Ectodermal cell (in vitro differentiated cells): ENCODE measurements at regions not wholly inside any gene's neighbourhood (a gene's known extent, or its start where the extent isn't known, plus 50 kb on each side); places are given as distances from the start of the nearest gene placed in this dataset.

ENCODE experiments used
- H3K27ac ChIP-seq: 2 replicates; pipeline ENCODE4 v1.7.0; 2013; ENCODE audit warnings: mild to moderate bottlenecking, low read depth, low read length; ENCODE audit not compliant: insufficient read depth, poor library complexity, severe bottlenecking
- H3K27me3 ChIP-seq: 2 replicates; pipeline ENCODE4 v1.7.0; 2013; ENCODE audit warnings: mild to moderate bottlenecking, low read length; ENCODE audit not compliant: insufficient read depth, control insufficient read depth, poor library complexity, severe bottlenecking
- H3K36me3 ChIP-seq: one replicate; pipeline ENCODE4 v1.7.0; 2013; ENCODE audit warnings: low read length; ENCODE audit not compliant: control insufficient read depth, insufficient read depth
- H3K4me1 ChIP-seq: one replicate; pipeline ENCODE4 v1.7.0; 2013; ENCODE audit warnings: low read length; ENCODE audit not compliant: control insufficient read depth, insufficient read depth
- H3K4me3 ChIP-seq: 2 replicates; pipeline ENCODE4 v1.7.0; 2013; ENCODE audit warnings: low read depth, low read length, control low read depth; ENCODE audit not compliant: insufficient read depth
- H3K9me3 ChIP-seq: 2 replicates; pipeline ENCODE4 v1.7.0; 2013; ENCODE audit warnings: mild to moderate bottlenecking, low read length, moderate library complexity; ENCODE audit not compliant: control insufficient read depth
- WGBS, 2 experiments: methylation state at CpG; one replicate each; pipeline ENCODE4 v1.1.7; 2013; ENCODE audit warnings: missing lambda C conversion rate in 2 of 2; 5-methylcytosine and 5-hydroxymethylcytosine counted together

DNA sequence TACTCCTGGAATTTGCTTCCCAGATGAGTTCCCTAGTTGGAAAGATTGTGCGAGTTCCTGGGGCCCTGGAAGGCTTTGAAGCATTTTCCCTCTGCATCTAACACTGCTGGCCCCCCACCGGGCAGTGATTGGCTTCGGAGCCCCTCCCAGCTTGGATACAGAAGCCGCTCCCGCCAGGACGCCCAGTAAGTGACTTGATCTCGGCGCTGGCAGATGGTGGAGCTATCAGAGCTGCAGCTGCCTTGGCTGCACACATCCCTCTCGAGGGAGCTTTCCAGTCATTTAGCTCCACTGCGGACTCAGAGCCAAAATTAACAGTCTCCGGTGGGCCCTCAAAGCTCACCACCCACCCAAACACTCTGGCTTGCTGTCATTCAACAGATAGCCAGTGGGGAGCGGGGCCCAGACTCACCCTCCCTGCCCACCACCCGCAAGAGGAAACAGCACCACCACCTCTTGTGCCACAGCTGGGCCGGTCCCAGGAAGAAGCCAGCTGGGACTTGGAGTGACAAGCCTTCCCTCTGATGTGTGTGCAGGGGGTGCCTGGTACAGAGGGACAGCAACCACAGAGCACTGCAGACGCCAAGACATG lies 162.3 kb downstream of the TRIM29 start:
- H3K27ac ChIP-seq: no peak overlapping the region
- H3K4me3 ChIP-seq: no peak overlapping the region
- peaks cover 43% of the 10 kb centered on the region for H3K4me1 ChIP-seq
- no peaks in the 10 kb centered on the region for H3K9me3 ChIP-seq
- H3K27me3 ChIP-seq: no peaks in the 10 kb centered on the region
- 18 to 21% methylated on average over 15 of the region's 15 CpGs for WGBS, 2 experiments
- no peaks in the 10 kb centered on the region for H3K36me3 ChIP-seq

DNA sequence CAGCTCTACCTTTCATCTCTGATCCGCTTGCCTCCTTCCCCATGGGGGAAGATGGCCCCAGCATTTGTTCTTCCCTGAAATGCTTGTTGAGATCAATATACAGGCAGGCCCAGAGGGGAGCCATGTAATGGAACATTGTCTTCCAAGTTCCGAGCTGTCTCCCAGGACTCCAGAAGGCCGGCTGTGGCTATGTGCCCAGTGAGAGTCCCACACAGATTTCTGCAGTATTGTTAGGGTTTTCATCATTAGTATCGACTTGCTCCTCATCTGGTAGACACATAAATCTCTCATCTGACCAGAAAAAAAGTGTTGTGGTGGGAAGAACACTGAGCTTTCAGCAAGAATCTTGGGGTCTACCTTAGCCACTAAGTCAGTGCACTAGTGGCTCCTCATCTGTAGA lies 163.4 kb downstream of the TRIM29 start:
- no peaks in the 10 kb centered on the region for H3K9me3 ChIP-seq
- WGBS, 2 experiments: 84 to 85% methylated on average over 4 of the region's 4 CpGs
- H3K4me3 ChIP-seq: no peak overlapping the region
- no peaks in the 10 kb centered on the region for H3K36me3 ChIP-seq
- H3K4me1 ChIP-seq: peaks cover 43% of the 10 kb centered on the region
- H3K27ac ChIP-seq: no peak overlapping the region
- H3K27me3 ChIP-seq: no peaks in the 10 kb centered on the region

DNA sequence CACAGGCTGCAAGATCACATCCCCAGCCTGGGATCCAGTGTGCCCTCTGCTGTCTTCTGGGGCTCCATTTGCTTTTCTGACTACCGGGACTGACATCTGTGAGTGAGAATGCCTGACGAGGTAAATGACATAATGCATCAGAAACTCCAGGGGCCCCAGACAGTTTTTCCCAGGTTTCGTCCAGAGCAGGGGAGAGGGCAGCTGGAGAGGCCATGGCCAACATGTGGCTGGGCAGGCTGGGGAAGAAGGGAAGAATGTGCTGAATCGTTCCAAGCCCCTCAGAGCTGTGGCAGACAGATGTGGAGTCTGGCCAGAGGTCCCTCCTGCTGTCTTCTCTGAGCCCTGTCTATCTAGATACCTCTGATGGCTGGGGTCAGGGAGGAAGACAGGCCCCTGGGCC lies 163.9 kb downstream of the TRIM29 start:
- H3K4me3 ChIP-seq: no peak overlapping the region
- H3K27ac ChIP-seq: no peak overlapping the region
- 75 to 80% methylated on average over 4 of the region's 4 CpGs for WGBS, 2 experiments
- no peaks in the 10 kb centered on the region for H3K9me3 ChIP-seq
- peaks cover 43% of the 10 kb centered on the region for H3K4me1 ChIP-seq
- no peaks in the 10 kb centered on the region for H3K36me3 ChIP-seq
- no peaks in the 10 kb centered on the region for H3K27me3 ChIP-seq

DNA sequence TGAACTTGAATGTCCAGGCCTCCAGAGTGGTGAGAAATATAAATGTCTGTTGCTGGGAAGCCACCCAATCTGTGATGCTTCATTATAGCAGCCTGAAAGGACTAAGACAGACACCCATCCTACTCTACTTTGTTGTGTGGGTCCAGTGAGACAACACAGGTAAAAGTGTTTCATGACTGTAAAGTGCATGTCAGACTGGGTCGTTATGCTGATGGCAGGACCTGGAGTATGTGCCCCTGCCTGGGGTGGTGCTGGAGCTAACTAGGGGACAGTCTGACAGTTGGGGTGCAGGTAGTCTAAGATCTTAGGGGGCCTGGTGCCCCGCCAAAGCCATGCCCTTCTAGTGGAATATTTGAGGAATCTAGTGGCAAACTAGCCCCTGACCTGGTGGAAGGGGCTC lies 165.6 kb downstream of the TRIM29 start:
- Histone ChIP-seq H3K36me3 (no peaks in the 10 kb centered on the region), H3K27me3 (no peaks in the 10 kb centered on the region), H3K9me3 (no peaks in the 10 kb centered on the region), H3K4me1 (peaks cover 34% of the 10 kb centered on the region), H3K27ac (no peak overlapping the region), H3K4me3 (no peak overlapping the region)
- 91 to 95% methylated on average over 2 of the region's 2 CpGs for WGBS, 2 experiments

DNA sequence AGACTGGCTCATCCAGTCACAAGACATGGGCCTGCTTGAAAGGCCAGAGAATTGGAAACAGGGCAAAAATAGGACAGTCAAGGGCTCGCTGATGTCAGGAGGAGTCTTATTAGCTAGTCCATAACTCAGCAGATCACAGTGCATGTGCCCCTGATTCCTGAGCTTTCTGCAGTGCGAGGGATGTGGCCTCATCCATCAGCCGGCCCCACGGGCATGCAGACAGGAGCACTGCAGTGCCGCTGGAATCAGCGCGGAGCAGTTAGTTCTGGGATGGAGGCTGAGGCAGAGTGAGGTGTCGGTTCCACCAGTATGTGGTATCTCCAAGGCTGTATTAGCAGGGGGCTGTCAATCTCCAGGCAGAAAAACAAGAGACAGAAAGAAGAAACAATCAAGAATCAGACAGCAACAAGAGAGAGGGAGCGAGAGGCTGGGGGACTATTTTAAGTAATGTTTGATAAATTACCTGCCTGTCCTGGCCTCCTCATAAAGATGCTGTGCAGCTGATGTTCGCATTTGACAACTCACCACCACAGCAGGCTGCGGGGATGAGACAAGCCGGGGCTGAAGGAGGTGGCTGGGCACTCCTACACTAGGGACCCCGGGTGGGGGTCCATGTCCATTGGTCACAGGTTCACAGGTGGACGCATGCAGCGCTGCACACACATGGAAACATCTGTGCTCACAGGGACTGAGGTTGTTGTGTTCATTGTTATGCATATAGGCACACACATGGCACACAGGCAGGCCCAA lies 167.2 kb downstream of the TRIM29 start:
- H3K4me3 ChIP-seq: no peak overlapping the region
- H3K36me3 ChIP-seq: no peaks in the 10 kb centered on the region
- H3K27me3 ChIP-seq: no peaks in the 10 kb centered on the region
- H3K4me1 ChIP-seq: peaks cover 29% of the 10 kb centered on the region
- H3K9me3 ChIP-seq: no peaks in the 10 kb centered on the region
- no peak overlapping the region for H3K27ac ChIP-seq
- 72 to 77% methylated on average over 15 of the region's 15 CpGs for WGBS, 2 experiments

DNA sequence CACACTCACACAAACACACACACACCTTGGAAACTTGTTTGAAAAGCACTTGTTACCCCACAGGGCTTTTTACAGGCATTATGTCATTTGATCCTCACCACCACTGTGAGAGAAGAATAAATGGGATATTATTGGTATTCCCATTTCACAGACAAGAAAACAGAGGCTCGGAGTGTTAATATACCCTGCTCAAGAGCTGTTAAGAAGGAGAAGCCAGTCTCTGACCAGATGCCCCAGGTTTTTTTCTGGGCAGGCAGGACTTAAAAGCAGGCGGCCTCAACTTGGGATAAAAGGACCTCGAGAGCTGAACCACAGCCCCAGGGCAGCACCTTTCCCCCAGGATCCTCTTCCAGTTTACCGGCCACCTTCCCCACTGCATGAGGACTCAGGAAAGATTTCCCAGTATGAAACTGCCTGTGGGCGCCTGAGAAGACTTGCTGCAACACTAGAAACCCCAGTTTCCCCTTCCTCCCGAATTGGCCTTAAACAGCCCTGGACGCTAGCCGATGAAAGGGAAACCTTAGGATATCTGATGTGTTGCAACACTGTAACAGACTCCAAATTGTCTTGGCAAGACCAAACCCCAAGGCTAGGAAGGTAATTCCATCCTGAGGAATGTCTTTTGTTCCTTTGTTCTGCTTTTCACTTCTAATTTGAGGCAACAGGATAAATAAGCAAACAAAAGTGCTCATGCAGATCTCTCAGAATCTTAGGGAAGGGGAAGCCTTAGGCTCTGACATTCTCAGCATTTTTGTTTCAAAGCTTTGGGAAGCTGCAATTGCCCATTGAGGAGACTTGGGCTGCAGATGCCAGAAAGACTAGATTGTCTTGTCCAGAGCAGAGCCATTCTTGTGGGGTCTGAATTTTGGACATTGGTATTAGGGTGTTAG lies 173.5 kb downstream of the TRIM29 start:
- Histone ChIP-seq H3K4me3 (no peak overlapping the region), H3K4me1 (peaks cover 15% of the 10 kb centered on the region), H3K36me3 (no peaks in the 10 kb centered on the region), H3K9me3 (no peaks in the 10 kb centered on the region), H3K27ac (peak overlapping the region; percentile 83), H3K27me3 (no peaks in the 10 kb centered on the region)
- 35 to 36% methylated on average over 8 of the region's 8 CpGs for WGBS, 2 experiments

DNA sequence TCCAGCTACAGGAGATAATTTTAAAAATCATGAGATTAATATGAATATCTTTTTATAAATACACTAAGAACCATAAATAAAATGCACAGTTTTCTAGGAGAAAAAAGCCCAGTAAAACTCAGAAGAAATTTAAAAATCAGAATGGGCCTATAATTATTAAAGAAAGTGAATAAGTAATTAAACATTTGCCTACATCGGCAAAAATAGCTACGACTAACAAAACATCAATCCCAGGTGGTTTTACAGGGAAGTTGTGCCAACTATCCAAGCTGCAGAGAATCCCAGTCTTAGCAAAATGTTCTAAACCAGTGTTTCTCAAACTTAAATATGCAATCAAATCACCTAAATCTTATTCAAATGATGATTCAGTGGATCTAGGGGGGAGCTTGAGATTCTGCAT lies 180.0 kb downstream of the TRIM29 start:
- WGBS, 2 experiments: 93 to 95% methylated on average over 2 of the region's 2 CpGs
- no peaks in the 10 kb centered on the region for H3K27me3 ChIP-seq
- H3K27ac ChIP-seq: no peak overlapping the region
- H3K4me3 ChIP-seq: no peak overlapping the region
- H3K9me3 ChIP-seq: no peaks in the 10 kb centered on the region
- no peaks in the 10 kb centered on the region for H3K4me1 ChIP-seq
- H3K36me3 ChIP-seq: no peaks in the 10 kb centered on the region

DNA sequence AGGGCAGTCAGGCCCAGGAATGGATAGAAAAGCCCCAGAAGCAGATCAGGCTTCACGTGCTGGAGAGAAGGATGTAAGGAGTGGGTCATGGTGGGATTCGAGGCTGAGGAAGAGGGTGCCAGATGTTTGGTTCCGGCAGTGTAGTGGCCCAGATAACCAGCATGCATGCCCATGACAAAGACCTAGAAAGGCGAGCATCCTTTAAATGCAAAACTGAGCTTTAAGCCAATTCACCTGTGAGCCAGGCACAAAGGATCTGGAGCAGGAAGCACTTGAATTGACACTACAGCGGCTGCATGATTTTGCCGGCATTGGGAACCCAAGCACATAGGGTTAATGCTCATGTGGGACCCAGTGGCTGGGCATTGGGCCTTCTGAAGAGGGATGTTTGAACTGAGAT lies 185.5 kb downstream of the TRIM29 start:
- H3K4me1 ChIP-seq: no peaks in the 10 kb centered on the region
- no peaks in the 10 kb centered on the region for H3K9me3 ChIP-seq
- H3K4me3 ChIP-seq: no peak overlapping the region
- H3K36me3 ChIP-seq: no peaks in the 10 kb centered on the region
- 84 to 87% methylated on average over 6 of the region's 6 CpGs for WGBS, 2 experiments
- no peak overlapping the region for H3K27ac ChIP-seq
- no peaks in the 10 kb centered on the region for H3K27me3 ChIP-seq

DNA sequence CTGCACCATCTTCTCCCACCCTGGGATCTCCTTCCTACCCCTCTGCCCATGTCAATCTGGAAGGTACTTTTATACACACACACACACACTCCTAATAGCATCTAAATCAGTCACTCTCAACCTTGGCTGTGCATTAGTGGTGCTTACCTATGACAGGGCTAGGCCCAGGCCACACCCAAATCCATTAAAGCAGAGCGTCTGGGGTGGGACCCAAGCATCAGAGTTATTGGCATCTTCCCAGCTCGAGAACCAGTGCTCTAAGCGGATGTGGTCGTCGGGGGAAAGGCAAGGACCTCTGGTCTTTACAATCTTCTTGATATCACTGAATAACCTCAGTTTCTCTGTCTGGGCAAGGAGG lies 194.6 kb downstream of the TRIM29 start:
- WGBS, 2 experiments: 94 to 97% methylated on average over 5 of the region's 5 CpGs

DNA sequence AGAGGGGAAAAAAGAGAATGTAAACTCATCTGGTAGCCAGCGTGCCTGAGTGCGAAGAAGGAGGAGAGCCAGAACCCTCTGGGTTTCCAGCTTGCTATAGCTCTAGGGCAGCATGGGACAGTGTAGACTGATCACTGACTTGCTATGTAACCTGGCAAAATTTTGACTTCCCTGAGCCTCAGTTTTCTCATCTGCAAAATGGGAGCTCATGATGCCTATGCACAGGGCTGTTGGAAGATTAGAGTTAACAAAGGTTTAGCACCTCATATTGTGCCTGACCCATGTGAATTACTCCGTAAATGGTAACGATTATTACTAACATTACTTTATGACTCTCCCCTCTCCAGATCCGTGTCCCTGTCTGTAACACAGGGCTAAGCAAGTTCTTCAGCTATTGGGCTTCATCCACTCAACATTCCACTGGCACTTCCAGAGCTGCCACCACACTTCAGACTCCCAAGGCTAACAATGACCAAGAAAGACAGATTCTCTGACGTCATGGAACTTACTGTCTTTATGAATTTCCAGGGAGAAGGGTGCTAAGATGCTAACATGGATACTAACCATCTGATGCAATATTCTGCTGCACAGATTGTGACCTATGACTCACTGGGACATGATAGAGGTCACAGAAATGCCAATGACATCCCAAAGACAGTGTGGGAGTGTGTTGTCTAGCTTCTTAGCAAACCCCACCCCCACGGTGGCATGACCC lies 195.2 kb downstream of the TRIM29 start:
- Histone ChIP-seq H3K9me3 (no peaks in the 10 kb centered on the region), H3K27ac (no peak overlapping the region), H3K36me3 (no peaks in the 10 kb centered on the region), H3K4me3 (no peak overlapping the region), H3K4me1 (no peaks in the 10 kb centered on the region), H3K27me3 (no peaks in the 10 kb centered on the region)
- 94 to 96% methylated on average over 7 of the region's 7 CpGs for WGBS, 2 experiments

More for the DNA sequence above, 194.6 kb downstream of the TRIM29 start:
- H3K4me3 ChIP-seq: no peak overlapping the region
- H3K36me3 ChIP-seq: no peaks in the 10 kb centered on the region
- H3K9me3 ChIP-seq: no peaks in the 10 kb centered on the region
- no peaks in the 10 kb centered on the region for H3K4me1 ChIP-seq
- no peaks in the 10 kb centered on the region for H3K27me3 ChIP-seq
- no peak overlapping the region for H3K27ac ChIP-seq
